KMS-11 (cell line): ENCODE measurements at regions not wholly inside any gene's neighbourhood (a gene's known extent, or its start where the extent isn't known, plus 50 kb on each side); places are given as distances from the start of the nearest gene placed in this dataset.

ENCODE experiments used
- H2AFZ ChIP-seq: fragments of 200-600 bp; sonication (generic); 2 replicates; pipeline ENCODE4 v1.6.1; 2016; ENCODE audit warnings: antibody characterized with exemption, mixed run types, low read depth
- H3K27ac ChIP-seq: fragments of 200-600 bp; sonication (generic); 2 replicates; pipeline ENCODE4 v1.6.1; 2016; ENCODE audit warnings: mild to moderate bottlenecking, mixed run types
- H3K27me3 ChIP-seq: fragments of 200-600 bp; sonication (generic); 2 replicates; pipeline ENCODE4 v1.6.1; 2017; ENCODE audit warnings: mild to moderate bottlenecking, low read depth, mixed run types, moderate library complexity; ENCODE audit not compliant: insufficient read depth
- H3K36me3 ChIP-seq: fragments of 200-600 bp; sonication (generic); 2 replicates; pipeline ENCODE4 v1.6.1; 2017; ENCODE audit warnings: mild to moderate bottlenecking, mixed run types; ENCODE audit not compliant: insufficient read depth
- H3K4me1 ChIP-seq: fragments of 200-600 bp; sonication (generic); 2 replicates; pipeline ENCODE4 v1.6.1; 2016; ENCODE audit warnings: mild to moderate bottlenecking, low read depth, mixed run types; ENCODE audit not compliant: poor library complexity, severe bottlenecking
- H3K4me2 ChIP-seq: fragments of 200-600 bp; sonication (generic); 2 replicates; pipeline ENCODE4 v1.7.0; 2016; ENCODE audit warnings: mild to moderate bottlenecking, mixed run types
- H3K4me3 ChIP-seq: fragments of 200-600 bp; sonication (generic); IDR thresholded peaks from 2 replicates; pipeline ENCODE4 v1.6.1; 2017; ENCODE audit warnings: low read depth, low read length, mixed read lengths; ENCODE audit not compliant: insufficient read depth
- H3K79me2 ChIP-seq: fragments of 200-600 bp; sonication (generic); 2 replicates; pipeline ENCODE4 v1.6.1; 2016; ENCODE audit warnings: low read depth, mixed run types; ENCODE audit not compliant: insufficient read depth
- H3K9ac ChIP-seq: fragments of 200-600 bp; sonication (generic); 2 replicates; pipeline ENCODE4 v1.6.1; 2016; ENCODE audit warnings: mild to moderate bottlenecking, mixed run types
- H4K20me1 ChIP-seq: fragments of 200-600 bp; sonication (generic); 2 replicates; pipeline ENCODE4 v1.6.1; 2016; ENCODE audit warnings: mild to moderate bottlenecking, mixed run types; ENCODE audit not compliant: insufficient read depth
- CTCF ChIP-seq: fragments of 200-600 bp; sonication (generic); conservative IDR thresholded peaks from 2 replicates; pipeline ENCODE4 v1.6.1; 2017; ENCODE audit warnings: low read depth, mild to moderate bottlenecking, antibody characterized with exemption, low read length, moderate library complexity, mixed read lengths

- H3K9ac ChIP-seq = no peak overlapping the region
- no peaks in the 10 kb centered on the region for H3K79me2 ChIP-seq
- TF ChIP-seq CTCF = no peak
- H3K4me3 ChIP-seq = no peak overlapping the region
- H3K4me1 ChIP-seq = no peaks in the 10 kb centered on the region
- H3K27me3 ChIP-seq = peaks cover 6% of the 10 kb centered on the region; the same call in 1 of the 2 replicates
- H3K36me3 ChIP-seq = no peaks in the 10 kb centered on the region
- H2AFZ ChIP-seq = no peak overlapping the region
- no peak overlapping the region for H3K4me2 ChIP-seq
- no peak overlapping the region for H3K27ac ChIP-seq
- no peaks in the 10 kb centered on the region for H4K20me1 ChIP-seq
These were observed 289.7 kb downstream of the BRD1 start for GRCh38 chr22:49538006-49538405.

- no peak overlapping the region for H3K4me3 ChIP-seq
- no peaks in the 10 kb centered on the region for H3K36me3 ChIP-seq
- H3K4me1 ChIP-seq = no peaks in the 10 kb centered on the region
- no peak overlapping the region for H3K27ac ChIP-seq
- H3K4me2 ChIP-seq = no peak overlapping the region
- no peaks in the 10 kb centered on the region for H3K79me2 ChIP-seq
- H2AFZ ChIP-seq = no peak overlapping the region
- no peak overlapping the region for H3K9ac ChIP-seq
- TF ChIP-seq CTCF = no peak
- no peaks in the 10 kb centered on the region for H4K20me1 ChIP-seq
- peaks cover 9% of the 10 kb centered on the region; the same call in 1 of the 2 replicates for H3K27me3 ChIP-seq
These were observed 291.0 kb downstream of the BRD1 start for GRCh38 chr22:49536571-49537131.

- H3K27ac ChIP-seq = no peak overlapping the region
- no peak overlapping the region for H3K4me3 ChIP-seq
These were observed 292.0 kb downstream of the BRD1 start for GRCh38 chr22:49535527-49536125.

GRCh38 chr22:49535126-49535525 lies 292.5 kb downstream of the BRD1 start:
- Histone ChIP-seq H3K4me3 (no peak overlapping the region), H4K20me1 (no peaks in the 10 kb centered on the region), H3K27me3 (peaks cover 9% of the 10 kb centered on the region; the same call in 1 of the 2 replicates), H3K9ac (no peak overlapping the region), H3K27ac (no peak overlapping the region), H2AFZ (no peak overlapping the region), H3K36me3 (no peaks in the 10 kb centered on the region), H3K79me2 (no peaks in the 10 kb centered on the region), H3K4me1 (no peaks in the 10 kb centered on the region), H3K4me2 (no peak overlapping the region)
- no peak for TF ChIP-seq CTCF

More at GRCh38 chr22:49535527-49536125, 292.0 kb downstream of the BRD1 start:
- H4K20me1 ChIP-seq = no peaks in the 10 kb centered on the region
- no peak overlapping the region for H3K9ac ChIP-seq
- H3K27me3 ChIP-seq = peaks cover 9% of the 10 kb centered on the region; the same call in 1 of the 2 replicates
- no peak overlapping the region for H2AFZ ChIP-seq
- no peaks in the 10 kb centered on the region for H3K79me2 ChIP-seq
- H3K36me3 ChIP-seq = no peaks in the 10 kb centered on the region
- no peaks in the 10 kb centered on the region for H3K4me1 ChIP-seq
- no peak for TF ChIP-seq CTCF
- no peak overlapping the region for H3K4me2 ChIP-seq
